ENCODE measurements at regions not wholly inside any gene's neighbourhood (a gene's known extent, or its start where the extent isn't known, plus 50 kb on each side); places are given as distances from the start of the nearest gene placed in this dataset.

GRCh38 chr11:97048481-97048880 is 658.7 kb downstream of the JRKL start:
- WGBS, result 54% methylated on average over 3 of the region's 3 CpGs
- H3K4me3 ChIP-seq (ENCODE audit: low read depth in 1 of 3, low read length in 3 of 3), result no peak overlapping the region
- H3K9ac ChIP-seq (ENCODE audit: low read depth in 1 of 2, low read length in 2 of 2), result no peak overlapping the region
- H3K9me3 ChIP-seq (ENCODE audit: control insufficient read depth in 4 of 4, low read length in 3 of 4), result no peaks in the 10 kb centered on the region
- H3K36me3 ChIP-seq (ENCODE audit: control insufficient read depth in 4 of 4, insufficient read depth in 3 of 4, low read depth in 1 of 4, low read length in 3 of 4), result no peaks in the 10 kb centered on the region
- H3K4me1 ChIP-seq (ENCODE audit: control insufficient read depth in 4 of 4, insufficient read depth in 4 of 4, low read length in 3 of 4), result no peaks in the 10 kb centered on the region
- H3K27me3 ChIP-seq (ENCODE audit: control insufficient read depth in 4 of 4, insufficient read depth in 4 of 4, low read length in 3 of 4), result no peaks in the 10 kb centered on the region
- H3K27ac ChIP-seq (ENCODE audit: low read depth in 1 of 2, low read length in 2 of 2), result no peak overlapping the region
- DNase-seq (ENCODE audit: low spot score), result no peak
- TF ChIP-seq, protein P1, sequence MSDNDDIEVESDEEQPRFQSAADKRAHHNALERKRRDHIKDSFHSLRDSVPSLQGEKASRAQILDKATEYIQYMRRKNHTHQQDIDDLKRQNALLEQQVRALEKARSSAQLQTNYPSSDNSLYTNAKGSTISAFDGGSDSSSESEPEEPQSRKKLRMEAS (IDR thresholded peaks at IDR 0.05), result no peak
- TF ChIP-seq, protein P2, sequence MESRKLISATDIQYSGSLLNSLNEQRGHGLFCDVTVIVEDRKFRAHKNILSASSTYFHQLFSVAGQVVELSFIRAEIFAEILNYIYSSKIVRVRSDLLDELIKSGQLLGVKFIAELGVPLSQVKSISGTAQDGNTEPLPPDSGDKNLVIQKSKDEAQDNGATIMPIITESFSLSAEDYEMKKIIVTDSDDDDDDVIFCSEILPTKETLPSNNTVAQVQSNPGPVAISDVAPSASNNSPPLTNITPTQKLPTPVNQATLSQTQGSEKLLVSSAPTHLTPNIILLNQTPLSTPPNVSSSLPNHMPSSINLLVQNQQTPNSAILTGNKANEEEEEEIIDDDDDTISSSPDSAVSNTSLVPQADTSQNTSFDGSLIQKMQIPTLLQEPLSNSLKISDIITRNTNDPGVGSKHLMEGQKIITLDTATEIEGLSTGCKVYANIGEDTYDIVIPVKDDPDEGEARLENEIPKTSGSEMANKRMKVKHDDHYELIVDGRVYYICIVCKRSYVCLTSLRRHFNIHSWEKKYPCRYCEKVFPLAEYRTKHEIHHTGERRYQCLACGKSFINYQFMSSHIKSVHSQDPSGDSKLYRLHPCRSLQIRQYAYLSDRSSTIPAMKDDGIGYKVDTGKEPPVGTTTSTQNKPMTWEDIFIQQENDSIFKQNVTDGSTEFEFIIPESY (IDR thresholded peaks at IDR 0.05), result no peak
- TF ChIP-seq, protein P3, sequence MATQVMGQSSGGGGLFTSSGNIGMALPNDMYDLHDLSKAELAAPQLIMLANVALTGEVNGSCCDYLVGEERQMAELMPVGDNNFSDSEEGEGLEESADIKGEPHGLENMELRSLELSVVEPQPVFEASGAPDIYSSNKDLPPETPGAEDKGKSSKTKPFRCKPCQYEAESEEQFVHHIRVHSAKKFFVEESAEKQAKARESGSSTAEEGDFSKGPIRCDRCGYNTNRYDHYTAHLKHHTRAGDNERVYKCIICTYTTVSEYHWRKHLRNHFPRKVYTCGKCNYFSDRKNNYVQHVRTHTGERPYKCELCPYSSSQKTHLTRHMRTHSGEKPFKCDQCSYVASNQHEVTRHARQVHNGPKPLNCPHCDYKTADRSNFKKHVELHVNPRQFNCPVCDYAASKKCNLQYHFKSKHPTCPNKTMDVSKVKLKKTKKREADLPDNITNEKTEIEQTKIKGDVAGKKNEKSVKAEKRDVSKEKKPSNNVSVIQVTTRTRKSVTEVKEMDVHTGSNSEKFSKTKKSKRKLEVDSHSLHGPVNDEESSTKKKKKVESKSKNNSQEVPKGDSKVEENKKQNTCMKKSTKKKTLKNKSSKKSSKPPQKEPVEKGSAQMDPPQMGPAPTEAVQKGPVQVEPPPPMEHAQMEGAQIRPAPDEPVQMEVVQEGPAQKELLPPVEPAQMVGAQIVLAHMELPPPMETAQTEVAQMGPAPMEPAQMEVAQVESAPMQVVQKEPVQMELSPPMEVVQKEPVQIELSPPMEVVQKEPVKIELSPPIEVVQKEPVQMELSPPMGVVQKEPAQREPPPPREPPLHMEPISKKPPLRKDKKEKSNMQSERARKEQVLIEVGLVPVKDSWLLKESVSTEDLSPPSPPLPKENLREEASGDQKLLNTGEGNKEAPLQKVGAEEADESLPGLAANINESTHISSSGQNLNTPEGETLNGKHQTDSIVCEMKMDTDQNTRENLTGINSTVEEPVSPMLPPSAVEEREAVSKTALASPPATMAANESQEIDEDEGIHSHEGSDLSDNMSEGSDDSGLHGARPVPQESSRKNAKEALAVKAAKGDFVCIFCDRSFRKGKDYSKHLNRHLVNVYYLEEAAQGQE (IDR thresholded peaks at IDR 0.05), result no peak
- TF ChIP-seq NR2F2 (IDR thresholded peaks at IDR 0.05) (no peak), JUND (IDR thresholded peaks at IDR 0.05) (no peak), FOXA2 (IDR thresholded peaks at IDR 0.05) (no peak), EGR1 (IDR thresholded peaks at IDR 0.05; ENCODE audit: low read depth in 2 of 2) (no peak), ATF3 (IDR thresholded peaks at IDR 0.05) (no peak), TAF1 (conservative IDR thresholded peaks at IDR 0.05) (no peak), HNF4A (conservative IDR thresholded peaks at IDR 0.05) (no peak), YY1 (IDR thresholded peaks at IDR 0.05) (no peak), FOXA1 (IDR thresholded peaks at IDR 0.05) (no peak), RAD21 (IDR thresholded peaks at IDR 0.05) (no peak), SP1 (IDR thresholded peaks at IDR 0.05) (no peak), RXRA (IDR thresholded peaks at IDR 0.05) (no peak), HNF4G (IDR thresholded peaks at IDR 0.05) (no peak), GABPA (IDR thresholded peaks at IDR 0.05 in 1 of 2, conservative IDR thresholded peaks at IDR 0.05 in 1 of 2) (no peak)

GRCh38 chr11:97060184-97060583 is 670.4 kb downstream of the JRKL start:
- 81% methylated on average over 1 of the region's 1 CpG for WGBS
- Histone ChIP-seq H3K27ac (ENCODE audit: low read depth in 1 of 2, low read length in 2 of 2) (no peak overlapping the region), H3K9me3 (ENCODE audit: control insufficient read depth in 4 of 4, low read length in 3 of 4) (peaks cover 0 to 6% (median 0%) of the 10 kb centered on the region in 4 donors), H3K4me1 (ENCODE audit: control insufficient read depth in 4 of 4, insufficient read depth in 4 of 4, low read length in 3 of 4) (no peaks in the 10 kb centered on the region), H3K27me3 (ENCODE audit: control insufficient read depth in 4 of 4, insufficient read depth in 4 of 4, low read length in 3 of 4) (no peaks in the 10 kb centered on the region), H3K36me3 (ENCODE audit: control insufficient read depth in 4 of 4, insufficient read depth in 3 of 4, low read depth in 1 of 4, low read length in 3 of 4) (no peaks in the 10 kb centered on the region), H3K9ac (ENCODE audit: low read depth in 1 of 2, low read length in 2 of 2) (no peak overlapping the region), H3K4me3 (ENCODE audit: low read depth in 1 of 3, low read length in 3 of 3) (no peak overlapping the region)
- DNase-seq (ENCODE audit: low spot score), result no peak
- TF ChIP-seq RXRA (IDR thresholded peaks at IDR 0.05) (no peak), JUND (IDR thresholded peaks at IDR 0.05) (no peak), ATF3 (IDR thresholded peaks at IDR 0.05) (no peak), FOXA1 (IDR thresholded peaks at IDR 0.05) (no peak), HNF4G (IDR thresholded peaks at IDR 0.05) (no peak), YY1 (IDR thresholded peaks at IDR 0.05) (no peak), TAF1 (conservative IDR thresholded peaks at IDR 0.05) (no peak), HNF4A (conservative IDR thresholded peaks at IDR 0.05) (no peak), FOXA2 (IDR thresholded peaks at IDR 0.05) (no peak), NR2F2 (IDR thresholded peaks at IDR 0.05) (no peak), RAD21 (IDR thresholded peaks at IDR 0.05) (no peak), EGR1 (IDR thresholded peaks at IDR 0.05; ENCODE audit: low read depth in 2 of 2) (no peak), GABPA (IDR thresholded peaks at IDR 0.05 in 1 of 2, conservative IDR thresholded peaks at IDR 0.05 in 1 of 2) (no peak), SP1 (IDR thresholded peaks at IDR 0.05) (no peak)
- TF ChIP-seq, protein P2 (IDR thresholded peaks at IDR 0.05), result no peak
- TF ChIP-seq, protein P3 (IDR thresholded peaks at IDR 0.05), result no peak
- TF ChIP-seq, protein P1 (IDR thresholded peaks at IDR 0.05), result no peak
